AG04450 (cell line): ENCODE measurements at regions not wholly inside any gene's neighbourhood (a gene's known extent, or its start where the extent isn't known, plus 50 kb on each side); places are given as distances from the start of the nearest gene placed in this dataset.

ENCODE experiments used
- CTCF ChIA-PET: fragments of 300-600, 350-600 bp; formaldehyde crosslinking; extraction: SDS; loops from one replicate; lab custom pipeline; 2022; ENCODE audit warnings: antibody characterized with exemption, inconsistent platforms; lab: Charles Lee
- POLR2A ChIA-PET: fragments of 350-600 bp; formaldehyde crosslinking; extraction: SDS; loops from one replicate; lab custom pipeline; 2021; ENCODE audit warnings: antibody characterized with exemption, inconsistent platforms; lab: Yijun Ruan, JAX
- DNase-seq: peaks from one replicate; pipeline ENCODE4 v3.0.0-alpha.2; 2011; ENCODE audit warnings: low read depth, low spot score
- H3K27ac ChIP-seq: one replicate; pipeline ENCODE4 v1.5.1; 2012; ENCODE audit warnings: low read depth, low read length, control low read depth
- H3K27me3 ChIP-seq: one replicate; pipeline ENCODE4 v1.6.0; 2012; ENCODE audit warnings: low read length; ENCODE audit not compliant: control insufficient read depth, insufficient read depth
- H3K4me3 ChIP-seq: 2 replicates; pipeline ENCODE4 v1.5.1; 2011; ENCODE audit warnings: mild to moderate bottlenecking, low read depth, low read length, control low read depth
- H3K9me3 ChIP-seq: 2 replicates; pipeline ENCODE4 v1.5.1; 2012; ENCODE audit warnings: low read length; ENCODE audit not compliant: control insufficient read depth, insufficient read depth
- CTCF ChIP-seq: IDR thresholded peaks from 2 replicates; pipeline ENCODE4 v1.5.1; 2011; ENCODE audit warnings: low read depth, low read length, control low read depth, inconsistent platforms

- H3K4me3 ChIP-seq = no peak overlapping the region
- ChIA-PET POLR2A (no interaction called here), CTCF (interaction anchor here (0.6 to 2.5 kb wide), 4 partner anchors 10 to 404 kb away, joined by 3 to 10 read pairs (median 6); no protein-coding TSS in a partner anchor)
- DNase-seq = no peak
- H3K27ac ChIP-seq = no peak overlapping the region
- peaks cover 3% of the 10 kb centered on the region for H3K27me3 ChIP-seq
- no peaks in the 10 kb centered on the region; the same call in 1 of the 2 replicates for H3K9me3 ChIP-seq
- TF ChIP-seq CTCF = no peak
Measured at GRCh38 chr6:165844232-165844631, 181.2 kb upstream of the PDE10A start.

GRCh38 chr6:165843568-165844113 is 180.6 kb upstream of the PDE10A start:
- H3K27ac ChIP-seq = no peak overlapping the region
- ChIA-PET CTCF (no interaction called here), POLR2A (no interaction called here)
- H3K4me3 ChIP-seq = no peak overlapping the region
- DNase-seq = no peak
- peaks cover 3% of the 10 kb centered on the region for H3K27me3 ChIP-seq
- no peak for TF ChIP-seq CTCF
- no peaks in the 10 kb centered on the region; the same call in 1 of the 2 replicates for H3K9me3 ChIP-seq

- no peak overlapping the region for H3K4me3 ChIP-seq
- TF ChIP-seq CTCF = no peak
- DNase-seq = no peak
- H3K27me3 ChIP-seq = peaks cover 3% of the 10 kb centered on the region
- H3K27ac ChIP-seq = no peak overlapping the region
- POLR2A ChIA-PET = no interaction called here
- CTCF ChIA-PET = no interaction called here
- H3K9me3 ChIP-seq = no peaks in the 10 kb centered on the region; the same call in 1 of the 2 replicates
Measured at GRCh38 chr6:165843121-165843520, 180.1 kb upstream of the PDE10A start.

- ChIA-PET POLR2A (no interaction called here), CTCF (interaction anchor here (1.0 to 3.3 kb wide), 2 partner anchors 9 to 264 kb away, joined by 4 to 28 read pairs; no protein-coding TSS in a partner anchor)
- Histone ChIP-seq H3K27me3 (peaks cover 3% of the 10 kb centered on the region), H3K27ac (no peak overlapping the region), H3K9me3 (no peaks in the 10 kb centered on the region), H3K4me3 (no peak overlapping the region)
- no peak for TF ChIP-seq CTCF
- DNase-seq = no peak
Measured at GRCh38 chr6:165842281-165842936, 179.4 kb upstream of the PDE10A start.

GRCh38 chr6:165841153-165841558 is 178.1 kb upstream of the PDE10A start:
- Histone ChIP-seq H3K4me3 (no peak overlapping the region), H3K9me3 (0 out of 2 replicates have a peak, but pooled peaks cover 3% of the 10 kb centered on the region), H3K27ac (no peak overlapping the region), H3K27me3 (peaks cover 3% of the 10 kb centered on the region)
- CTCF ChIA-PET = interaction anchor here (1.0 to 3.3 kb wide), 2 partner anchors 10 to 265 kb away, joined by 4 to 28 read pairs; no protein-coding TSS in a partner anchor
- TF ChIP-seq CTCF = no peak
- POLR2A ChIA-PET = no interaction called here
- no peak for DNase-seq
